Mammary epithelial cell (primary cell): ENCODE measurements at regions not wholly inside any gene's neighbourhood (a gene's known extent, or its start where the extent isn't known, plus 50 kb on each side); places are given as distances from the start of the nearest gene placed in this dataset.

Source experiments
- CTCF ChIP-seq, 2 donors: IDR thresholded peaks in 1 of 2; conservative IDR thresholded peaks in 1 of 2; 2 replicates each; pipeline ENCODE4 v1.5.1; 2011 to 2012; ENCODE audit warnings: inconsistent platforms in 2 of 2, low read length in 2 of 2, mild to moderate bottlenecking in 2 of 2, control low read depth in 1 of 2, low read depth in 1 of 2; ENCODE audit not compliant: insufficient read depth in 1 of 2; ENCODE audit errors: extremely low read depth in 1 of 2
- EZH2 ChIP-seq: IDR thresholded peaks from 2 replicates; pipeline ENCODE4 v1.6.1; 2012; ENCODE audit warnings: low read length, inconsistent platforms, borderline replicate concordance

- no peak for TF ChIP-seq CTCF (conservative IDR thresholded peaks at IDR 0.05 in 1 of 2, IDR thresholded peaks at IDR 0.05 in 1 of 2; ENCODE audit: extremely low read depth in 1 of 2, insufficient read depth in 1 of 2, low read depth in 1 of 2, low read length in 2 of 2)
- no peak for TF ChIP-seq EZH2
Observed at GRCh38 chrX:39011454-39012221, 210.4 kb downstream of the MID1IP1 start.
